Hematopoietic multipotent progenitor cell treated with erythropoietin and hydrocortisone succinate and interleukin-3 and kit ligand, for 15 days (in vitro differentiated cells): ENCODE measurements at regions not wholly inside any gene's neighbourhood (a gene's known extent, or its start where the extent isn't known, plus 50 kb on each side); places are given as distances from the start of the nearest gene placed in this dataset.

Experiments used
- DNase-seq: peaks from one replicate; pipeline ENCODE4 v3.0.0-alpha.2; 2015; ENCODE audit warnings: low spot score

DNA sequence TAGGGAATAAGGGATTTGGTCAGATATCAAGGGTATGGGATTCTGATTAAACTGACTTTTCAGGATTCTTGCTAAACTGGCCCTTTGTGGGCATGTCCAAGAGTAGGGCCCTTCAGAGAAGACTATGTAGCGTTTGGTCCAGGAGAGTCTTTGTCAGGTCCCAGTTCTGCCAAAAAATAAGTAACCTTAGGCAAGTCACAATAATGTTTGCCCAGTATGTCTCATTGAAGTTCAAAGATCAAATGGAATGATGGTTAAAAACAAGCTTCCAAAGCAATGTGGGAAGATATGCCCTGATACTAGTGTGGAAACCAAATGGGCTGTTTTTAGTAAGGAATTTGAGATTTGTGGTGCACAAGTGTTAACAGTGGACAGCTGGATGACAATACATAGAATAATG lies 454.4 kb downstream of the WDR72 start:
- DNase-seq: no peak

DNA sequence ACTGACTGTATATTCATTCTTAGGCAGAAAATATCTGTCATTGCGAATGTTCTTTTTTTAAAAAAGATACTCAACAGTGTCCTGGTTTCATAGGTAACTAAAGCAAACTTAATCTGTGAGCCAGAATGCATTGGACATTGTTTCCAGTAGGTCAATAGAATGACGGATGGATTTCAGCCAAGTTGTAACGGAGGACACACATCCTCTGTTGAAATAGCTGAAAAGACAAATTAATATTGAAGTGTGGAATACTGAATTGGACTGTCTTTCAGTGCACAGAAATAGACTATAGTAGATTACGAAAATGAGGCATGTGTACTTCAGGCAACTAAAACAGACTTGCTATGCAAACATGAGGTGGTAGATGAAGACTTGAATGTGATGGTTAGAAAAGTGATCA lies 461.6 kb downstream of the WDR72 start:
- no peak for DNase-seq

- no peak for DNase-seq
Observed at GRCh38 chr15:53296603-53297002, 462.9 kb downstream of the WDR72 start.

- no peak for DNase-seq
Observed at GRCh38 chr15:53295574-53295973, 463.9 kb downstream of the WDR72 start.

DNA sequence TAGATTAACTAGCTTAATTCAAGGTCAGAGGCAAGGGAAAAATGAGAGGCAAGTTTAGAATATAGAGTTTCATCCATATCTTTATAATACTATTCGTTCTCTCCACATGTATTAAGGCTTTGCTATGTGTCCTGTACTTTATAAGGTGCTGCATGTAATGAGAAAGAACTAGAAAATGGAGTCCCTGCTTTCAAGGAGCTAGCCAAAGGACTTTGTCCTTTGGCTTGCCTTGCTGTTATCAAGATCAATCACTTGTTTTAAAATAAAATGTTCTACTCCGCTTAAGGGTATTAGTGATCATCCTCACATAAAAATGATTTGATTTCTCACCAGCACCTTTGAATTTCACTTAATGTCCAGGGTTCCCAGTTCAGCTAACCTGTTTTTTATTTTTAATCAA lies 470.9 kb downstream of the WDR72 start:
- DNase-seq: no peak

DNA sequence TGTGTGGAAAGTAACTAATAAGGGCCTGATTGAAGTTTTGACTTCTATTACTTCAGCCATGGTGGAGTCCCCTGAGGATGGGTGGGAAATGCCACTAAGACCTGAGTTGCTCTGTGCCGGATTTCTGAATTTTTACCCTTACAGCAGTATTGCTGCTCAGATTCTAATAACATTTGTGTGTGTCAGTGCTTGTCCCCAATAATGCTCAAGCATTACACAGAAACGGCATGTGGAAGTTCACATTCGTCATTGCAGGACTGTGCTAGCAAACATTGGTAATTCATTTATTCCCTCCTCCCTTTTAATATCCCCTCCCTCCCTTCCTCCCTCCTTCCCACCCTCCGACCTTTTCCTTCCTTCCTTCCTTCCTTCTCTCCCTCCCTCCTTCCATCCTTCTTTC lies 484.5 kb upstream of the ONECUT1 start:
- DNase-seq: no peak

DNA sequence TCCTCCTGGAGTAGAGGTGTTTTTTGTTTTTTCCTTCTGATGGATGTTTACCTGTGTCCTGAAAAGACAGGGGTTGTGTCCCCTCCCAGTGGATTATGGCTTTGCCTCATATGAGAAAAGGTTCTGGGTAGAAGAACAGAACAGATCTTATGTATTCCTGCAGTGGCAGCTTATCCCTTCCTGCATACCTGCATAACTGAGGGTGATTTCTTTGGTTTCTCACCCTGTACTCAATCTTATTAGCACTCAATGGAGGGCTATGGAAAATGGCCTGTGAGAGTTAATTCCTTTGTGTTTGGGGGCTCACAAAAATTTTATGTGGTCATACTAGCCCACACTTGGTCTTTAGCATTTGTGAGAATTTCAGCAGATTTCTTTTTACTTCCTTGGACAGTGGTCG lies 482.0 kb upstream of the ONECUT1 start:
- no peak for DNase-seq

DNA sequence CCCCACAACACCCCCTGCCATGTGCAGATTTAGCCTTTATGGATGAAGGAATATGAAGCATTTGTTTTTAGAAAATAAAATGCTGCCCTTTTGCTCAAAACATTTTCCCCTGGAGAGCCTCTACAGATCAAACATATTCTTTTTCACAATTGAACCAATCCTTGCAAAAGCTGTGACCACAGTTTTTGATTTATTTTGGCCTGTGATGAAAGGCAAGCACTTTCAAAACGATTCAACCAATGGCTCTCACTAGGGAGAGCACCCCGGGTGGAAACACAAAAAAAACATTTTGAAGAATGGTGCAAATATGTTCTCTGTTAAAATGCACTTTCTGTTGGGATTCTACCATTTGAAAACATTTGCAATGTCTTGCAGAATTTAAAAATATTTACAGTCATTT lies 476.0 kb upstream of the ONECUT1 start:
- DNase-seq: no peak

DNA sequence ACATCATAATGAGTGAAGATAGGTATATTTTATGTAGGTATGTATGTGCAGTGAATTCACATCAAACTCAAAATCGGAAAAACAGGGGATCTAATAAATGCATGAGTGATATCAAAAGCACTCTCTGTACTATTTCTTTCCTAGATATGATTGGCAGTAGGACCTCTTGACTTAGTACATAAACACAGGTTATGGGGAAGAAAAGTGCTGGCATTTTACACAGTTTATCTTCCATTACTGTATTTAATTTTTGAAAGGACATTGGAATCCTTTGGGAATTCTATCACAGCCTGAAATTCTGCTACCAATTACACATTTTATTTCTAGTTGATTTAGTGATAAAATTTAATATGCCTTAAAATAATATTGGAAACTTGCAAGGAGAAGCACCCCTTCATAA lies 470.5 kb upstream of the ONECUT1 start:
- no peak for DNase-seq

DNA sequence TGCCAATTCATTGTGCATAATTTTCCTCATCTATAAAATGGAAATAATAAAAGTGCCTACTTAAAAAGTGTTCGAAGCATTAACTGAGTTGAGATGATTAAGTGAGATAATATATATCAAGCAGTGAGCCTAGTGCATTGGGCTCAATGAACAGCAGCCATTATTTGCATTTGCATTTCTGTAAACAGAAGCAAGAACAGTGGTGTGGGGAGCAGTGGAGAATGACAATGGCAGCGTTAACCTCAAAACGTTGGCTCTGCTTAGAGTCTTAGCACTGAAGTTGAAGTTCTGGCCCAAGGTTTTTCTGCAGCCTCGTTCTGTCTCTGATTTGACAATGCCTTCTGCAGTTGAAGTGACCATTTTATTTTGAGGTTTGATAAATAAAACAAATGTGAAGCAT lies 466.3 kb upstream of the ONECUT1 start:
- DNase-seq: no peak

GRCh38 chr15:53256043-53256442 lies 465.9 kb upstream of the ONECUT1 start:
- DNase-seq: no peak

GRCh38 chr15:53251996-53252395 lies 461.9 kb upstream of the ONECUT1 start:
- DNase-seq: no peak

DNA sequence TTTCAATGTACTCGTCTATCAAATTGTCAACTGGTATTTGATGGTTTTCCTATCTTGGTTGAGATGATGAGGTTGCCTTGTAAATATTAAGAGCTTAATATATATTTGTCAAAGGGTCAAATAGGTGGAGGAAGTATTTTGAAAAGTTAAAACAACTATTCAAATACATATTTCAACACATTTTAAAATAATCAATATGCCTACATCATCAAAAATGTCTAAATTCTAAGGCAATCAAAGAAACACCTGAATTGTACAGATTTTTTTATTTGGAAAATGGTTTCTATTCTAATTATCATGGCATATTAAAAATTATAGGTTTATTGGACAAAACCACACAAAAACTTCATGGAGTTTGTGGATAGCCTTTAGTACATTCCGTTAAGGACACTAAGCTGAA lies 461.4 kb upstream of the ONECUT1 start:
- DNase-seq: no peak

GRCh38 chr15:53247041-53247708 lies 457.0 kb upstream of the ONECUT1 start:
- DNase-seq: no peak

DNA sequence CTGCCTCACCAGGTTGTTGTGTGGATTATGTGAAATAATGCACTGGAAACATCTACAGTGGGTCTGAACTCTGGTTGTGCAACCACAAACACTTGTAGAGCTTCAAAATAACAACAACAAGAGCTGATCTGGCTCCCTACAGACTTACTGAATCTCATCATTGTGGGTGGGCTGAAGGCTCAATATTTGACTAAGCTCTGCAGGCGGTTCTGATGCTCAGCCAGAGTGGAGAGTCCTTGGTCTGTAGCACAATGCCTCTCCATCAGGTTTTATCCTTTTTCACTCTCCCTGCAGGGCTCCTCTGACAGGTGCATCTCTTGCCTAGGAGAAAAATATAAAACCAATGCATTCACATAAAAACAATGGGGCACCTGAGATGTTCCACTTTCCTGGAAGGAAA lies 456.3 kb upstream of the ONECUT1 start:
- no peak for DNase-seq

DNA sequence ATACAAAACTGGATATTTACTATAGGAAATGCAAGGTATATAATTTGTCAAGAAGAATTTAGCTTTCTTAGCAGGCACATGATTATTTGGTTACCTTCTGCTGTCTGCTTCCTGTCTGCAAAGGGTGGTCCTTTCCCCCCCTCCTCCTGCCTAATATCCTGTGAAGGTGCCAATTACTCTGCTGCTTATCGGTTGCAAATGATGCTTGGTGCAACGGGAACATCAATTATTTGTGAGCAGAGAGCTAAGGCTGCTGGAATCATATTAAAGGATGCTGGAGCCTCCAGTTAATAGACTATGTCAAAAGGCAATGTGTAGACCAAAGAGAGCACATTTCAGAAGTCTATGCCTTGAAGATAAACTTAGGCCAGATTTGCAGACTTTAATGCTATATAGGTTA lies 443.7 kb upstream of the ONECUT1 start:
- DNase-seq: no peak

DNA sequence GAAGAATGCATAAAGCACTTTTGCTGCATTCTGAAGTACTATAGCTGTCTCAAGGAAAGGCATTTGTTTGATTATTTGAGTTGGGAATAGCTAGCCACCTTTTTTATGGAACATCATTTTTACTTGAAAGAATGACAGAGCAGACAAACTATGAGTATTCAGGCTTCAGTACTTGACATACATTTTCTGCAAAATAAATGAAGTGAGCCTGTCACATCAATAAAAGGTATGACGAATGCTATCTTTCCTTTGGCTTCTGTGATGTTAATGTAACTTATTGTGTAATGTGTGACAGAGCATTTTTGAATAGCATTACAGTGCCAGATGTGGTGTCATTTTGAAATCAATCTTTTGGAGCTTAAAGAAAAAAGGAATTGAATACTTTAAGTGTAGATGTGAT lies 440.3 kb upstream of the ONECUT1 start:
- DNase-seq: no peak

GRCh38 chr15:53226559-53226958 lies 436.4 kb upstream of the ONECUT1 start:
- no peak for DNase-seq

DNA sequence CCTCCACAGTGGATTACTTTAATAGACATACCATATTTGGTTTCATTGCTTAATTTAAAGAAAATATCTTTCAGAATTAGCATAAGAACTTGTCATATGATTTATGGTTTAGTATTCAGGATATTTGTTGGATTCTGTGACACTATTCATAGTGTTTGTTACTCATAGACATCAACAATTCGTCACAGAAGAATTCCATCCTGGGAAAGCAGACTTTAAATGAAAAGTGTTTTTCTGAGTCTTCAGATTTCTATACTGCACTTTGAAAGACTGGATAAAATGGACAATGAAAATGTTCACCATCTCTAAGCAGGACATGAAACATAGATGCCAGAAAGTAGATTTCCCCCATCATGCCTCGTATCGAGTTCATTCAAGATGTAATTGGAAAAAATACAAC lies 435.6 kb upstream of the ONECUT1 start:
- DNase-seq: no peak

DNA sequence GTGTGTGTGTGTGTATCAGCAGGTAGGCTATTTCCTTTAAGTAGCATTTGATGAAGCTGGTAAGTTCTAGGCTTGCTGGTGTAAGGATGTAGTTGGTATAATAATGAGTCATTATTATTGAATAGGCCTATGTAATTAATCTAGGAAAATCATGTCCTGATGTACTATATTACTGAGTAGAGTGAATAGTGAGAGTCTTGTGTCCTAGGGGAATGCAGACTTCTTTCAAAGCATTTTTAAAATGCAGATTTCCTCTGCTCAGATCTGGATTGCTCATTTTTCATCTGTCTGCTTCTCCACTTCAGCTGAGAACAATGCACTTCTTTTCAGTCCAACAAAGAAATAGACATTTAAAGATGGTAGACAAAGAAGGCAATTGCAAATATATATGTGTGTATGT lies 434.2 kb upstream of the ONECUT1 start:
- no peak for DNase-seq

- DNase-seq: no peak
Observed at GRCh38 chr15:53223815-53224214, 433.7 kb upstream of the ONECUT1 start.

DNA sequence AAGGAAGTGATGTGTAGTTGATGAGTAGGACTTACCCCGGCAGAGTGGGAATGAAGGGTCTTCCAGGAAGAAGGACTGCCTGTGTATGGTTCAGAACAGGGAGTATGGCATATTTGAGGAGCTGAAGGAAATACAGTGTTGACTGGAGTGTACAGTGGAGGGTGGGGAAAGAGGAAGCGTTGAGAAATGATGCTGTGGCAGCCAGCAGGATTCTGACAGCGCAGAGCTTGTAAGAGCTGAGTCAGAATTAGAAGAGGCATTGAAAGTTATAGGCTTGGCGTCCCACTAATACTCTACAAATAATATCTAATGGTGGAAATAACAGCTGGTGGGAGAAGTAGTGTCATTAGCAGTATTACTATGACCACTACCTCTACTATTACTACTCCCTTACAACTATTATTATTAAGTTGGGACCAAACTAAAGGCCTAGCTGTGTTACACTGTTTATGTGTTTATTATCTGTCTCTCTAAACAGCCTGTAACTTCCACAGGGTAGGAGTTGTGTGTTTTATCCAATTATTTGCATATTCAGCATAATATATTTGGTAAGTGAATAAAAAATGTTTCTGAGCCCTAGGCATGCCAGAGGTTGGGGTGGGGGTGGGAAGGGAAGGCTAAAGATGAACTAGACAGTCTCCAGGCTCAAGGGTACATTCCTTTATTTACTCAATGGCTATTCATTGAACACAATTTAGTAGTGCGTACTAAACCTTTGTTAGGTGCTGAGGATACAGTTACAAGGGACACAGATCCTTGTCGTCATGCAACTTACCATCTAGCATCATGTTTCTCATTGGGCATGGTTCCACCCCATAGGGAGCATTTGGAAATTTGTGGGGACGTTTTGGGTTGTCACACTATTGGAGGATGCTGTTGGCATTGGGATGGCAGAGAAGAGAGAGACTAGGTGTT lies 428.8 kb upstream of the ONECUT1 start:
- no peak for DNase-seq

- no peak for DNase-seq
Observed at GRCh38 chr15:53216036-53216435, 425.9 kb upstream of the ONECUT1 start.

DNA sequence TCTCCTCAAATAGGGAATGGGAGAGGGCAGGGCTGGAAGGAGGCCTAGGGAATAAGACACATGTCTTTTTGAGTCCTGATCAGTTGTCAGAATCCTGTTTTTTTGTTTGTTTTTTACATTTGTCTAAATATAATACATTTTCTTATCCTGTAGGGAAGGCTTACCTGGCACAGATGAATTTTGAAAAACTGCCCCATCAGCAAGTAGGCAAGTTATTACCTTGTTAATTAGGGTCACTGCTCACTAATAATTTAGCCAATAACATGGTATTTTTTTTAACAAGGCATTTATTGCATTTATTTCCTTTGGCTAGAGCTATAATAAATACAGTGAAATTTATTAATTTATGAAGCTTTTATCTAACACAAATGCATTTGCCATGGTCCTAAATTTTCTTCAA lies 423.2 kb upstream of the ONECUT1 start:
- no peak for DNase-seq
